ENCODE measurements at regions not wholly inside any gene's neighbourhood (a gene's known extent, or its start where the extent isn't known, plus 50 kb on each side); places are given as distances from the start of the nearest gene placed in this dataset.
A peak's percentile ranks its signal among the peaks of the same experiment; 100 is the strongest.
"Not testable (repeated sequence)": the region's sequence is repeated elsewhere in the genome, so short reads cannot be mapped to it uniquely, and the experiment has no call there.

GRCh38 chr6:140437619-140438345, 1063.3 kb upstream of the CITED2 start:
- peak; percentile 25 for DNase-seq

DNA sequence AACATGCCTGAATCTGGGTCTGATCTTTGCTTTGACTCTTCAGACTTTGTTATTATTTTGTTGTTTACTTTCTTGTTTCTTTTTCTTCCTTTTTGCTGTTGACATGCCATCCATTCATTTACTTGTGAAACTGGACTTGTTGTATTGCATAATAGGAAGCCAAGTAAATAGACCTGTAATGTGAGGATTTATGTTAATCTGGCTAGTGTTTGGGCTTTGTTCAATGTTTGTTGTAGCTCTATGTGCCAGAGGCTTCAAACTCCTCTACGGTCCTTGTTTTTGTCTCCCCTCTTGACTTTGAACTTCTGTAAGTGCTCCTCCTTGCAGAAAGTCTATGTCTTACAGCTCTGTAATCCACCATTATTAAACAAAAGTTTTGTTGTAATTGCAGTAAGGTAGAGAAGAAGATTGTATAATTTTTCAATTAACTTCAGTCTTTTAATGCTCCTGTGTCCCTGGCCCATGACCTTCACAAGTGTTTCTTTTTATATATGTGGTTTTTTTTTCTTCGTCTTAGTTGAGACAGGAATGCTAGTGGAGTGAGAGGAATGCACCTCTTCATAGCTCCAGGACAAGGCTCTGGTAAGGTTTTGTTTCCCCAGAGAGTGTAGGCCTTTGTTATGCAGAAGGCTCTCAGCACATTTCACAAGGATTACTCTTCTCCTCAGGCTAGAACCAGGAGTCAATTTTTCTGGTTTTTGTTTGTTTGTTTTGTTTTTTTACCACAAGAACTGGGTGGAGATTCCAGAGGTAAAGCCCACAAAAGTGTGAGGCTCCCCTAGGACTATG, 1061.8 kb upstream of the CITED2 start:
- no peak for DNase-seq

DNA sequence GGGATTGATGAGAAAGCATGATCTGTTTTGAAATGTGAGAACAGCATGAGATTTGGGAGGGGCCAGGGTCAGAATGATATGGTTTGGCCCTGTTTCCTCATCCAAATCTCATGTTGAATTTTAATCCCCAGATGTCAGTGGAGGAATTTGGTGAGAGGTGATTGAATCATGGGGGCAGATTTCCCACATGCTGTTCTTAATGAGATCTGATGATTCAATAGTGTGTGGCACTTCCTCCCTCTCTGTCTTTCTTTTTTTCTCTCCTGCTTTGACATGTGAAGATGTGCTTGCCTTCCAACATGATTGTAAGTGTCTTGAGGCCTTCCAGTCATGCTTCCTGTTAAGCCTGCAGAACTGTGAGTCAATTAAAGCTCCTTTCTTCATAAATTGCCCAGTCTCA, 1060.3 kb upstream of the CITED2 start:
- no peak for DNase-seq

GRCh38 chr6:140433072-140433471, 1058.6 kb upstream of the CITED2 start:
- DNase-seq = no peak

GRCh38 chr6:140427842-140428241, 1053.4 kb upstream of the CITED2 start:
- DNase-seq = no peak

GRCh38 chr6:140414966-140415620, 1040.6 kb upstream of the CITED2 start:
- no peak for DNase-seq

DNA sequence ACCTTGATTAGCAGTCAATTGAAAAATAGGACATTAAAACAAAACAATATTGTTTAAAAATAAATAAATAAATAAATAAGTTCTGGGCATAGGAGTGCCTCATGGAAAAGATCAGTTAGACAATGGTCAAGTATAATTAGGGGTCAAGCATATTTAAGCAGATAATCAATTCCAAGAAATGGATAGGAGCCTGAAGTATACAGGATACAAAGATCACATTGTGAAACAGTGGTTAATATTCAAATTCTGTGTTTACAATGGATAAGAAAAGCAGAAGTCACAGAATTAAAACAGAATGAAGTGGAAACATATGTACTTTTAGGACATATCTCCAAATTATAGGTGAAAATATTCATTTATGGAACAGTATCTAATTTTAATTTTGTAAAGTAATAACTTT, 1028.6 kb upstream of the CITED2 start:
- no peak for DNase-seq

GRCh38 chr6:140401761-140402160, 1027.3 kb upstream of the CITED2 start:
- DNase-seq = no peak

- peak; percentile 15 for DNase-seq
Observed at GRCh38 chr6:140398076-140398475, 1023.6 kb upstream of the CITED2 start.

DNA sequence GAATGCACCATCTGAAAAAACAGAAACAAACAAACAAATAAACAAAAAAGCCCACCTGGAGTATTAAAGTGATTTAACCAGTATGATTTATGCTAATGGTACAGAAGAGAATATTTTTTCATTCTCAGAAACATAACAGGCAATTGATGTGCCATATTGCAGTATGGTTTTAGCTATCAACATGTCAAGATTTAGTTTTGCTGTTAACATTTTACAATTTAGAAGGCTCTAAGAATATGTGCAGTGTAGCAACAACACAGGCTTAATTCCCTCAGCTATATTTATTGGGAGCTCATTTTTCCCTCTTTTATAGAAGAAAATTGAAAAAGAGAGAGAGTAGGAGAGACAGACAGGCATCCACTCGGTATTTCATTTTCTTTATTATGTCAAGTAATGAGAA, 1022.7 kb upstream of the CITED2 start:
- no peak for DNase-seq

DNA sequence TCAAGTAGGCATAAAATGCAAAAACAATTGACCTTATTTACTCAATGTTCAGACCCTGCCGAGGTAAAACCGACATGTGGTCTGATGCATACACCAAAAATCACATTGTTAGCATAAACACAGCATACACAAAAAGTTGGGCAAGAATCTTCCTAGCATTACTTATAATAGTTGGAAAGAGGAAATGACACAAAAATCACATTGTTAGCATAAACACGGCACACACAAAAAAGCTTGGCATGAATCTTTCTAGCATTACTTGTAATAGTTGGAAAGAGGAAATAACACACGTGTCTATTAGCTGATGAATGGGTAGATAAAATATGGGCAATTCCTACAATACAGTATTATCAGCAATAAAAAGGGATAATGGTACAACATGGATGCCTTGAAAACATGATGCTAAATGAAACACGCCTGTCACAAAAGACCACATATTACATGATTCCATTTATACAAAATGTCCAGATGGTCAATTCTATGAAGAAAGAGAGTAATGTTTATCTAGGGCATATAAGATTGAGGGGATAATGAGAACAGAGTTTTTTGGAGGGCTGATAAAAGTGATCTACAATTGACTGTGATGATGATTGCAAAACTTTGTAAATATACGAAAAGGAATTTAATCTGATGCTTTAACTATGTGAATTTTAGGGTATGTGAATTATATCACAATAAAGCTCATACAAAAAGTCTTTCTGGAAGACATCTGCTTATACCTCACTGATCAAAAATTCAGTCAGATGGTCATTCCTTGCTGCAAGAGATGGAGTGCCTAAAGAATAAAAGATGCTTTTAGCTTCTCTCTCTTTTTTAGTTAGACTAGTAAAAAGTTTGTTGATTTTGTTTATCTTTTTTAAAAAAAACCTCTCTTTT, 1019.5 kb upstream of the CITED2 start:
- DNase-seq = no peak

- no peak for DNase-seq
Observed at GRCh38 chr6:140388815-140389214, 1014.4 kb upstream of the CITED2 start.

DNA sequence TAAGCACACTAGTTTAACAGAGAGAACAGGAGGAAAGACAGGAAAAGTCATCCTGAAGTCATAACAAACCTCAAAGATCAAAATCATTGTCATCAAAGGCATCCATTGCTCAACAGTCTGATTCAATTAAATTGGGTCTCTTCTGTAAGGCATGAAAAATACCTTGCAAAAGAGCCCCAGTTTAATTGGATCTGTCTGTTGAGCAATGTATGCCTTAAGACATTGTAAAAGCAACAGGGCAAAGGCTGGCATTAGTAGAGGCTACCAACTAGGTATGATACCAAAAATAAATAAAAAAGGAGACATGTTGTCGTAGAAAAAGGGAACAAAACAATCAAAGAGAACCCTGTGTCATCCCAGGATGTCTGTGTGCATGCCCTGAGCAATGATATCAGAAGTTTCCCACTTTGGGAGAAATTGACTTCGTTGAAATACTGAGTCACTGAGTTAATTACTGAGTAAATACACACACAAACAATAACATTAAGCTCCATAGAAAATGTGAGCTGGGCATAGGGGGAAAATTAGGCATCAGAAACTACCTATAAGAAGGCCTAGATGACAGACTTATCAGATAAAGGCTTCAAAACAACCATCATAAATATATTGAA, 1013.8 kb upstream of the CITED2 start:
- no peak for DNase-seq

- DNase-seq = no peak
Observed at GRCh38 chr6:140385679-140386078, 1011.2 kb upstream of the CITED2 start.

GRCh38 chr6:140382355-140382754, 1007.9 kb upstream of the CITED2 start:
- no peak for DNase-seq

- DNase-seq = no peak
Observed at GRCh38 chr6:140380427-140381218, 1006.2 kb upstream of the CITED2 start.

- DNase-seq = no peak
Observed at GRCh38 chr6:140379919-140380318, 1005.5 kb upstream of the CITED2 start.

DNA sequence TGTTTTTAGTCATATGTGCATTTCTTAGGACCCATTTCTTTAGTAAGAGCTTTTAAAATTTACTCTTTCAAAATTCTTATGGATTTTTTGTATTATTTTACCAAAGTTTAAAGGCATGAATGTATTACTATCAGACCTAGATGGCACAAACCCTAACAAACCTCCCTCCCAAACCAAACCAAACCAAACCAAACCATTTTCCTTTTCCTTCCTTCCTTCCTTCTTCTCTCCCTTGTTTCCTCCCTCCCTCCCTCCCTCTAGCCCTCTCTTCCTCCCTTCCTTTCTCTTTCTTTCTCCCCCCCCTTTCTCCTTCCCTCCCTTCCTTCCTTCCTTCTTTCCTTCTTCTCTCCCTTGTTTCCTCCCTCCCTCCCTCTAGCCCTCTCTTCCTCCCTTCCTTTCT, 1001.8 kb upstream of the CITED2 start:
- DNase-seq = no peak

- DNase-seq = not testable (repeated sequence)
Observed at GRCh38 chr6:140373728-140374127, 999.3 kb upstream of the CITED2 start.

DNA sequence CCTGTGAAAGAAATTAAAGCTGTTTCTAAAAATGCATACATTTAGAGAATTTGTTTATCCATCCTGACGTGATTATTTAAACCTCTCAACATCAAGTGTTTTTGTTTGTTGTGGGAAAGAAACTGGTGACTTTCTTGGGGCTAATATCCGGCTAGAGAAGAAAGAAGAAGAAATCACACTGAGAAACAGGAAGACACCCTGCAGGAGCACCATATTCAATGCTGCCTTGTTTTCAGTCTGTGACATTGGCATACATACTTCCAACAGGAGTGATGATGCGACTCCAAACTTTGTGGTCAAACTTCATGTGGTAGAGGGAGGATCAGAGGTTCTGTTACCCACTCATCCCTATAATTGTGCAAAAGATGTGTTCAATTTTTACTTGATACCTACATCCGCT, 997.6 kb upstream of the CITED2 start:
- DNase-seq = no peak

All from tongue (tissue), 1 donor.